Mesendoderm (in vitro differentiated cells): ENCODE measurements at regions not wholly inside any gene's neighbourhood (a gene's known extent, or its start where the extent isn't known, plus 50 kb on each side); places are given as distances from the start of the nearest gene placed in this dataset.

ENCODE experiments used
- DNase-seq: peaks from one replicate; pipeline ENCODE4 v3.0.0; 2013
- H2AK5ac ChIP-seq: 2 replicates; pipeline ENCODE4 v1.6.1; 2013; ENCODE audit warnings: low read length, inconsistent platforms
- H2BK120ac ChIP-seq: 2 replicates; pipeline ENCODE4 v1.6.1; 2013; ENCODE audit warnings: low read depth, mild to moderate bottlenecking, low read length, moderate library complexity, mixed read lengths
- H2BK15ac ChIP-seq: replicated peaks from 2 replicates; pipeline ENCODE4 v1.6.1; 2013; ENCODE audit warnings: low read depth, mild to moderate bottlenecking, moderate library complexity
- H2BK5ac ChIP-seq: 2 replicates; pipeline ENCODE4 v1.6.1; 2013; ENCODE audit warnings: low read length, inconsistent platforms
- H3K18ac ChIP-seq: 2 replicates; pipeline ENCODE4 v1.6.1; 2013; ENCODE audit warnings: mild to moderate bottlenecking, low read length, mixed read lengths
- H3K23ac ChIP-seq: one replicate; pipeline ENCODE4 v1.6.1; 2013; ENCODE audit warnings: low read length
- H3K27ac ChIP-seq: 2 replicates; pipeline ENCODE4 v1.5.1; 2013; ENCODE audit warnings: low read depth, mild to moderate bottlenecking, inconsistent platforms, low read length, moderate library complexity
- H3K27me3 ChIP-seq: 2 replicates; pipeline ENCODE4 v1.6.1; 2013; ENCODE audit warnings: low read length, control low read depth, mild to moderate bottlenecking, inconsistent platforms; ENCODE audit not compliant: insufficient read depth, poor library complexity
- H3K36me3 ChIP-seq: 2 replicates; pipeline ENCODE4 v1.6.1; 2013; ENCODE audit warnings: low read length, inconsistent platforms; ENCODE audit not compliant: control insufficient read depth, insufficient read depth
- H3K4ac ChIP-seq: one replicate; pipeline ENCODE4 v1.6.1; 2013; ENCODE audit warnings: low read depth, mild to moderate bottlenecking, low read length, moderate library complexity
- H3K4me1 ChIP-seq: 2 replicates; pipeline ENCODE4 v1.6.1; 2013; ENCODE audit warnings: low read depth, low read length, inconsistent platforms; ENCODE audit not compliant: control insufficient read depth
- H3K4me2 ChIP-seq: 2 replicates; pipeline ENCODE4 v1.6.1; 2013; ENCODE audit warnings: low read length
- H3K4me3 ChIP-seq: 2 replicates; pipeline ENCODE4 v1.5.1; 2013; ENCODE audit warnings: mild to moderate bottlenecking, low read length
- H3K56ac ChIP-seq: one replicate; pipeline ENCODE4 v1.6.1; 2013; ENCODE audit warnings: low read length
- H3K79me1 ChIP-seq: 2 replicates; pipeline ENCODE4 v1.6.1; 2013; ENCODE audit warnings: low read length, inconsistent platforms
- H3K79me2 ChIP-seq: 2 replicates; pipeline ENCODE4 v1.6.1; 2013; ENCODE audit warnings: mild to moderate bottlenecking, low read length; ENCODE audit not compliant: control insufficient read depth, insufficient read depth
- H3K9ac ChIP-seq: 2 replicates; pipeline ENCODE4 v1.6.1; 2013; ENCODE audit warnings: low read length, inconsistent platforms
- H4K5ac ChIP-seq: one replicate; pipeline ENCODE4 v1.6.1; 2013; ENCODE audit warnings: low read length
- H4K8ac ChIP-seq: one replicate; pipeline ENCODE4 v1.6.1; 2013; ENCODE audit warnings: low read depth, mild to moderate bottlenecking, control low read depth, low read length, moderate library complexity
- WGBS: extraction: QIAGEN DNeasy Blood & Tissue Kit; methylation state at CpG from one replicate; pipeline ENCODE4 v1.1.7; 2013; ENCODE audit warnings: low lambda C conversion rate, missing lambda C conversion rate; ENCODE audit not compliant: insufficient coverage; ENCODE audit errors: extremely low coverage; 5-methylcytosine and 5-hydroxymethylcytosine counted together

DNA sequence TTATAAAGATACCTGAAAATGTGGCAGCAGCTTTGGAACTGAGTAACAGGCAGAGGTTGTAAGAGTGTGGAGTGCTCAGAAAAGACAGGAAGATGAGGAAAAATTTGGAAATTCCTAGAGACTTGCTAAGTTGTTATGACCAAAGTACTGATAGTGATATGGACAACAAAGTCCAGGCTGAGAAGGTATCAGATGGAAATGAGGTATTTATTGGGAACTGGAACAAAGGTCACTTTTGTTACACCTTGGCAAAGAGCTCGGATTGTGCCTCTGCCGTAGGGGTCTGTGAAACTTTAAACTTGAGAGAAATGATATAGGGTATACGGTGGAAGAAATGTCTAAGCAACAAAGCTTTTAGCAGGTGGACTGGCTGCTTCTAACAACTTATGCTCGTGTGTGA lies 419.9 kb downstream of the PCDH17 start:
- no peaks in the 10 kb centered on the region for H3K79me1 ChIP-seq
- no peaks in the 10 kb centered on the region for H3K36me3 ChIP-seq
- H3K27ac ChIP-seq: no peak overlapping the region
- no peak overlapping the region for H3K18ac ChIP-seq
- H3K79me2 ChIP-seq: no peaks in the 10 kb centered on the region
- no peak overlapping the region for H4K8ac ChIP-seq
- no peak overlapping the region for H3K9ac ChIP-seq
- H3K4ac ChIP-seq: no peak overlapping the region
- H2BK5ac ChIP-seq: no peak overlapping the region
- no peak overlapping the region for H3K4me3 ChIP-seq
- H3K27me3 ChIP-seq: no peaks in the 10 kb centered on the region
- no peak overlapping the region for H2BK120ac ChIP-seq
- H3K23ac ChIP-seq: no peak overlapping the region
- H2AK5ac ChIP-seq: no peak overlapping the region
- H4K5ac ChIP-seq: no peak overlapping the region
- no peaks in the 10 kb centered on the region for H3K4me1 ChIP-seq
- H2BK15ac ChIP-seq: no peak overlapping the region
- DNase-seq: no peak
- no peak overlapping the region for H3K56ac ChIP-seq
- no peak overlapping the region for H3K4me2 ChIP-seq
- no CpG with 5 or more reads among the region's 4 CpGs for WGBS

DNA sequence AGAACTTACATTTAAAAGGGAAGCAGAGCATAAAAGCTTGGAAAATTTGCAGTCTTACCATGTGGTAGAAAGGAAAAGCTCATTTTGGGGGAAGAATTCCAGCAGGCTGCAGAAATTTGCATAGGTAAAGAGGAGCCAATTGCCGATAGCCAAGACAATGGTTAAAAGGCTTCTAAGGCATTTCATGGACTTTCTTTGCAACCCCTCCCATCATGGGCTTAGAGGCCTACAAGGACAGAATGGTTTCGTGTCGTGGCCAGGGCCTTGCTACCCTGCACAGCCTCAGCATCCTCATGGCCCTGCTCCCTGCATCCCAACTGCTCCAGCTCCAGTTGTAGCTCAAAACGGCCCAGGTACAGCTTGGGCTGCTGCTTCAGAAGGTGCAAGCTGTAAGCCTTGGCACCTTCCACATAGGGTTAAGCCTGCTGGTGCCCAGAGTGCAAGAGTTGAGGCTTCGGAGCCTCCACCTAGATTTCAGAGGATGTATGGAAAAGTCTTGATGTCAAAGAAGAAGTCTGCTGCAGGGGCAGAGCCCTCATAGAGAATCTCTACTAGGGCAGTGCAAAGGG lies 420.3 kb downstream of the PCDH17 start:
- H3K4me2 ChIP-seq: no peak overlapping the region
- WGBS: no CpG with 5 or more reads among the region's 5 CpGs

DNA sequence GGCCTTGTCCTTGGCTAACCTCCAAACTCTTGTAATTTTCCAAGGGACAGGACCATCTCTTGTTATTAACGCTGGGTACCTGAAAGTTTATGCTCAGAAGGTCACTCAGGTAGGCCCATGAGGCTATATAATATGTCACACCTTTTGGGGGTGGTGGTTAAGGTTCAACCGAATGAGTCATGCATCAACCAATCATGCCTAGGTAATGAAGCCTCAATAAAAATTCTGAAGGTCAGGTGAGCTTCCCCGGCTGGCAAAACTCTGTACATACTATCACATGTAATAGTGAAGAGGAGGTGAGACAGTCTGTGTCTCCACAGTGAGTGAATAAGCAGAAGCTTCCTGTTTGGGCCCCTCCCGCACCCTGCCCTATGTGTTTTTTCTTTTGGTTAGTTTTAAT lies 424.9 kb downstream of the PCDH17 start:
- H2AK5ac ChIP-seq: no peak overlapping the region
- no peak overlapping the region for H3K4me2 ChIP-seq
- H3K79me1 ChIP-seq: no peaks in the 10 kb centered on the region
- no peak overlapping the region for H3K4me3 ChIP-seq
- H3K79me2 ChIP-seq: no peaks in the 10 kb centered on the region
- no peaks in the 10 kb centered on the region for H3K4me1 ChIP-seq
- no peak overlapping the region for H4K5ac ChIP-seq
- H3K23ac ChIP-seq: no peak overlapping the region
- H4K8ac ChIP-seq: no peak overlapping the region
- H3K18ac ChIP-seq: no peak overlapping the region
- H3K4ac ChIP-seq: no peak overlapping the region
- no peak overlapping the region for H3K9ac ChIP-seq
- H3K36me3 ChIP-seq: no peaks in the 10 kb centered on the region
- H2BK5ac ChIP-seq: no peak overlapping the region
- no peaks in the 10 kb centered on the region for H3K27me3 ChIP-seq
- no peak overlapping the region for H2BK15ac ChIP-seq
- H3K56ac ChIP-seq: no peak overlapping the region
- WGBS: no CpG with 5 or more reads among the region's 4 CpGs
- DNase-seq: peak; percentile 9
- H2BK120ac ChIP-seq: no peak overlapping the region
- no peak overlapping the region for H3K27ac ChIP-seq

More for the DNA sequence above, 420.3 kb downstream of the PCDH17 start:
- Histone ChIP-seq H3K27ac (no peak overlapping the region), H3K36me3 (no peaks in the 10 kb centered on the region), H4K5ac (no peak overlapping the region), H3K4ac (no peak overlapping the region), H3K56ac (no peak overlapping the region), H3K23ac (no peak overlapping the region), H3K4me3 (no peak overlapping the region), H3K4me1 (no peaks in the 10 kb centered on the region), H2AK5ac (no peak overlapping the region), H3K79me1 (no peaks in the 10 kb centered on the region), H3K79me2 (no peaks in the 10 kb centered on the region), H2BK15ac (no peak overlapping the region), H3K9ac (no peak overlapping the region), H3K18ac (no peak overlapping the region), H2BK5ac (no peak overlapping the region), H2BK120ac (no peak overlapping the region), H3K27me3 (no peaks in the 10 kb centered on the region), H4K8ac (no peak overlapping the region)
- peak; percentile 32 for DNase-seq

DNA sequence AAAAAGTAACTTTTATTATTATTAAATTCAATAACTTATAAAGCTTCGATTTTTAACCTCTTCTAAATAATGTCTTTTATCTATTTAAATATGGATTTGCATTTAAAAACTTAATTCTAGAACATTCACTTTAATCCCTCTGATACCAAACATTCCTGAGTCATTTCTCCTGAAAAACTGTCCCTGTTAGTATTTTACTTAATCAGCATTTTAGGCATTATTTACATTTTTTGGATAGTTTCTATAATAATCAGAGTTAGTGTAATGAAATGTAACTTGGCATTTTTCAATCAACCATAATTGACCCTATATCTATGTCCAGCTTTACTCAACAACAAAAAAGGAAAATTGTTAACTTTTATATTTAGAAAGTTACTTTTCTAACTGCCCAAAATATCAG lies 428.1 kb downstream of the PCDH17 start:
- WGBS: 100% methylated on average over 1 of the region's 1 CpG
- no peak overlapping the region for H2BK5ac ChIP-seq
- H3K27ac ChIP-seq: no peak overlapping the region
- H3K23ac ChIP-seq: no peak overlapping the region
- H3K4ac ChIP-seq: no peak overlapping the region
- no peak for DNase-seq
- no peak overlapping the region for H3K9ac ChIP-seq
- no peak overlapping the region for H4K8ac ChIP-seq
- no peak overlapping the region for H4K5ac ChIP-seq
- H2BK15ac ChIP-seq: no peak overlapping the region
- no peak overlapping the region for H3K56ac ChIP-seq
- no peaks in the 10 kb centered on the region for H3K79me1 ChIP-seq
- no peaks in the 10 kb centered on the region for H3K79me2 ChIP-seq
- no peak overlapping the region for H3K4me2 ChIP-seq
- H3K4me3 ChIP-seq: no peak overlapping the region
- H3K36me3 ChIP-seq: no peaks in the 10 kb centered on the region
- no peaks in the 10 kb centered on the region for H3K27me3 ChIP-seq
- H3K4me1 ChIP-seq: no peaks in the 10 kb centered on the region
- H3K18ac ChIP-seq: no peak overlapping the region
- H2BK120ac ChIP-seq: no peak overlapping the region
- H2AK5ac ChIP-seq: no peak overlapping the region

DNA sequence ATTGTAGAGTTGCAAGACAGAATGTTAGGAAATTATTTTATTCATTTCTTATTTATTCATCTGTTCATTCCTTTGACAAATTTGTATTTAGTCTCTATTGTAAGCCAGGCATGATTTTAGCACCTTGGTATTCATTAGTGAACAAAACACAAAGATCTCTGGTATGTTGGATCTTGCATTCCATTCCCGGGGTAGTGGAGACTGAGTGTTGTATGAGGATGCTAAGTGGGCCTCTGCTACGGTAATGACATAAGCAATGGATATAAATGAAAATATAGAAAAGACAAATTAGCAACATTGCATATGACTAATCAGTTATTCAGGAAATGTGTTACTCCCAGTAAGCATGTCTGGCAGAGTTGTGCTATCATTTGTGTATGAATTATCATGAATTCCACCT lies 449.3 kb downstream of the PCDH17 start:
- no peak overlapping the region for H2BK15ac ChIP-seq
- no peak overlapping the region for H3K18ac ChIP-seq
- peak; percentile 67 for DNase-seq
- no peak overlapping the region for H4K5ac ChIP-seq
- H3K36me3 ChIP-seq: no peaks in the 10 kb centered on the region
- H4K8ac ChIP-seq: no peak overlapping the region
- H3K4me3 ChIP-seq: no peak overlapping the region
- H3K56ac ChIP-seq: no peak overlapping the region
- no peak overlapping the region for H3K23ac ChIP-seq
- H2AK5ac ChIP-seq: no peak overlapping the region
- H3K4me2 ChIP-seq: no peak overlapping the region
- no peak overlapping the region for H3K9ac ChIP-seq
- no CpG with 5 or more reads among the region's 2 CpGs for WGBS
- no peak overlapping the region for H2BK5ac ChIP-seq
- no peak overlapping the region for H2BK120ac ChIP-seq
- no peak overlapping the region for H3K4ac ChIP-seq
- no peaks in the 10 kb centered on the region for H3K79me1 ChIP-seq
- no peaks in the 10 kb centered on the region for H3K4me1 ChIP-seq
- H3K27ac ChIP-seq: no peak overlapping the region
- no peaks in the 10 kb centered on the region for H3K27me3 ChIP-seq
- H3K79me2 ChIP-seq: no peaks in the 10 kb centered on the region

DNA sequence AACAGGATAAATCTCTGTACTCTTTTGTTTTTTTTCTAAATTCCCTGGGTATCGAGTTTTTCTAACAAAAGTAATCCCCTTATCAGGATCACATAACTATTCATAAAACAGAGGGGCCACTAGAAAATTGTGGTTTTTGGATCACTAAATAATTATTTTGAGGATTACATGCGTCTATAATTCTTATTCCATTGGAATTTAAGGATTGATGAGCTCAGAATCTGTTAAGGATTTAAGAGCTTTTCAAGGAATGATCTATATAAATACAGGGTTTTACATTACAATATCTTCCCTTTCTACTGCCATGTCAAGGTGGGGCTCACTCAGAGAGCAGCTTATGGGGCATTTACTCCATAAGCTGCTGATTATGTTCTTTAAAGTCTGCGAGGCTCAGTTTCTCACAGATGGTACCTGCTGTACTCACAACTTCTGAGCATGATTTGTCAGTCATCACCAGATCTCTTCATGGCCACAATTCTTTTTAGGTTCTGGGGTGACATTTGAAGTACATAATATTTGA lies 449.8 kb downstream of the PCDH17 start:
- no peak overlapping the region for H3K9ac ChIP-seq
- no peak overlapping the region for H2BK15ac ChIP-seq
- H4K5ac ChIP-seq: no peak overlapping the region
- no peaks in the 10 kb centered on the region for H3K36me3 ChIP-seq
- H3K27ac ChIP-seq: no peak overlapping the region
- no CpG with 5 or more reads among the region's 3 CpGs for WGBS
- no peak overlapping the region for H2BK5ac ChIP-seq
- DNase-seq: no peak
- no peaks in the 10 kb centered on the region for H3K4me1 ChIP-seq
- H3K4me2 ChIP-seq: no peak overlapping the region
- no peaks in the 10 kb centered on the region for H3K79me2 ChIP-seq
- no peak overlapping the region for H2BK120ac ChIP-seq
- H4K8ac ChIP-seq: no peak overlapping the region
- no peak overlapping the region for H3K4ac ChIP-seq
- no peak overlapping the region for H3K4me3 ChIP-seq
- no peak overlapping the region for H3K18ac ChIP-seq
- no peaks in the 10 kb centered on the region for H3K27me3 ChIP-seq
- no peak overlapping the region for H3K56ac ChIP-seq
- no peak overlapping the region for H3K23ac ChIP-seq
- H3K79me1 ChIP-seq: no peaks in the 10 kb centered on the region
- H2AK5ac ChIP-seq: no peak overlapping the region
